Fibroblast of mammary gland (primary cell): ENCODE measurements at regions not wholly inside any gene's neighbourhood (a gene's known extent, or its start where the extent isn't known, plus 50 kb on each side); places are given as distances from the start of the nearest gene placed in this dataset.
A peak's percentile ranks its signal among the peaks of the same experiment; 100 is the strongest.
"Not testable (repeated sequence)": the region's sequence is repeated elsewhere in the genome, so short reads cannot be mapped to it uniquely, and the experiment has no call there.

Experiments used
- DNase-seq: peaks from one replicate; pipeline ENCODE4 v3.0.0-alpha.2; 2010; ENCODE audit warnings: low read depth
- H3K4me3 ChIP-seq: 2 replicates; pipeline ENCODE4 v1.5.1; 2011; ENCODE audit warnings: low read depth, mild to moderate bottlenecking, low read length, moderate library complexity; ENCODE audit not compliant: control insufficient read depth
- TF ChIP-seq, protein P1 (sequence below): conservative IDR thresholded peaks from 2 replicates; pipeline ENCODE4 v1.5.1; 2011; ENCODE audit warnings: low read depth, low read length, inconsistent platforms; ENCODE audit not compliant: control insufficient read depth, insufficient read depth

DNA sequence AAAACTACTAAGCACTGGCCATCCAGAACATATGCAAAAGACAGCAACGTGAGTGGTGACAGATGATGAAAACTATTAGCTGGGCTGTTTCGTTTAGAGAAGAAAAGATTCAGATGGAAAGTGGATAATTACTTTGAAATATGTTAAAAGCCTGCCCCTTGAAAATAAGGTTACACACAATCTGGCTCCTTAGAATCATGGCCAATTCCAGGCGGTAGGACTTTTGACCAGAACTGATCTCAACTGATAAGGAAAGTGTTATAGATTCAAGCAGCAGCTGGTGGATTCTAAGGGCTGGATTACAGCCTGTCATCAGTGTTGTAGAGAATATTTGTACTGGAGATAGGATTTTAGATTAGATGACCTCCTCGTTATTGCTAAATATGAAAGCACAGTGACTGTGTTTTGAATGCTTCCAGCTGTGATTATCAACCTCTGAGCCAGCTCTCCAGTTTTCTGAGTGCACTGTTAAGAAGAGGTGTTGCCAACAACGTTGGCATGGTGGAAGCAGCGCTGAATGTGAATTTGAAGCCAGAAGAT is 75.1 kb downstream of the KBTBD2 start:
- not testable (repeated sequence) for DNase-seq, H3K4me3 ChIP-seq

- not testable (repeated sequence) for DNase-seq, H3K4me3 ChIP-seq
These were observed 76.8 kb downstream of the KBTBD2 start for GRCh38 chr7:32814779-32815178.

GRCh38 chr7:32809871-32810270 is 81.7 kb downstream of the KBTBD2 start:
- DNase-seq = no peak
- TF ChIP-seq, protein P1, sequence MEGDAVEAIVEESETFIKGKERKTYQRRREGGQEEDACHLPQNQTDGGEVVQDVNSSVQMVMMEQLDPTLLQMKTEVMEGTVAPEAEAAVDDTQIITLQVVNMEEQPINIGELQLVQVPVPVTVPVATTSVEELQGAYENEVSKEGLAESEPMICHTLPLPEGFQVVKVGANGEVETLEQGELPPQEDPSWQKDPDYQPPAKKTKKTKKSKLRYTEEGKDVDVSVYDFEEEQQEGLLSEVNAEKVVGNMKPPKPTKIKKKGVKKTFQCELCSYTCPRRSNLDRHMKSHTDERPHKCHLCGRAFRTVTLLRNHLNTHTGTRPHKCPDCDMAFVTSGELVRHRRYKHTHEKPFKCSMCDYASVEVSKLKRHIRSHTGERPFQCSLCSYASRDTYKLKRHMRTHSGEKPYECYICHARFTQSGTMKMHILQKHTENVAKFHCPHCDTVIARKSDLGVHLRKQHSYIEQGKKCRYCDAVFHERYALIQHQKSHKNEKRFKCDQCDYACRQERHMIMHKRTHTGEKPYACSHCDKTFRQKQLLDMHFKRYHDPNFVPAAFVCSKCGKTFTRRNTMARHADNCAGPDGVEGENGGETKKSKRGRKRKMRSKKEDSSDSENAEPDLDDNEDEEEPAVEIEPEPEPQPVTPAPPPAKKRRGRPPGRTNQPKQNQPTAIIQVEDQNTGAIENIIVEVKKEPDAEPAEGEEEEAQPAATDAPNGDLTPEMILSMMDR = no peak
- no peak overlapping the region for H3K4me3 ChIP-seq

DNA sequence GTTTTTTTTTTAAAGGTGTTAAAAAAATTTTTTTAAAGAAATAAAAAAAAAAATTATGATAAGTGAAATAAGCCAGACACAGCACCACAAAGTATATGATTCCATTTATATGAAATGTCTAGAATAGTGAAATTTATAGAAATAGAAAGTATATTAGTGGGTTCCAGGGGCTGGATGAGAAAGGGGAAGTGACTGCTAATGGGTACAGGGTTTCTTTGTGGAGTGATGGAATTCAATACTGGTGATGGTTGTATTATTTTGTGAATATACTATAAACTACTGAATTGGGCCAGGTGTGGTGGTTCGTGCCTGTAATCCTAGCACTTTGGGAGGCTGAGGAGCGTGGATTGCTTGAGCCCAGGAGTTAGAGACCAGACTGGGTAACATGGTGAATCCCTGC is 82.2 kb downstream of the KBTBD2 start:
- no peak for DNase-seq
- H3K4me3 ChIP-seq = no peak overlapping the region
- TF ChIP-seq, protein P1 = no peak

- no peak for DNase-seq
- no peak overlapping the region for H3K4me3 ChIP-seq
- TF ChIP-seq, protein P1 = no peak
These were observed 88.0 kb downstream of the KBTBD2 start for GRCh38 chr7:32803406-32804141.

DNA sequence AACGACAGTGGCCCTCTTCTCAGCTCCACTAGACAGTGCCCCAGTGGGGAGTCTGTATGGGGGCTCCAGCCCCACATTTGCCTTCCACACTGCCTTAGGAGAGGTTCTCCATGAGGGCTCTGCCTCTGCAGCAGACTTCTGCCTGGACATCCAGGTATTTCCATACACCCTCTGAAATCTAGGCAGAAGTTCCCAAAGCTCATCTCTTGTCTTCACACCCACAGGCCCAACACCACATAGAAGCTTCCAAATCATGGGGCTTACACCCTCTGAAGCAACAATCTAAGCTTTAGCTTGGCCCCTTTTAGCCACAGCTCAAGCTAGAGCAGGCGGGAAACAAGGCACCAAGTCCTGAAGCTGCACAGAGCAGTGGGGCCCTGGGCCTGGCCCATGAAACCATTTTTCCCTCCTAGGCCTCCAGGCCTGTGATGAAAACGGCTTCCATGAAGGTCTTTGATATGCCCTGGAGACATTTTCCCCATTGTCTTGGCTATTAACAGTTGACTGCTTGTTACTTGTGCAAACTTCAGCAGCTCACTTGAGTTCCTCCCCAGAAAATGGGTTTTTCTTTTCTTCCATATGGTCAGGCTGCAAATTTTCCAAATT is 89.2 kb downstream of the KBTBD2 start:
- no peak for DNase-seq
- TF ChIP-seq, protein P1 = no peak
- H3K4me3 ChIP-seq = no peak overlapping the region

DNA sequence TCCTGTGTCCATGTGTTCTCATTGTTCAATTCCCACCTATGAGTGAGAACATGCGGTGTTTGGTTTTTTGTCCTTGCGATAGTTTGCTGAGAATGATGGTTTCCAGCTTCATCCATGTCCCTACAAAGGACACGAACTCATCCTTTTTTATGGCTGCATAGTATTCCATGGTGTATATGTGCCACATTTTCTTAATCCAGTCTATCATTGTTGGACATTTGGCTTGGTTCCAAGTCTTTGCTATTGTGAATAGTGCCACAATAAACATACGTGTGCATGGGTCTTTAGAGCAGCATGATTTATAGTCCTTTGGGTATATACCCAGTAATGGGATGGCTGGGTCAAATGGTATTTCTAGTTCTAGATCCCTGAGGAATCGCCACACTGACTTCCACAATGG is 98.5 kb downstream of the KBTBD2 start:
- not testable (repeated sequence) for H3K4me3 ChIP-seq, DNase-seq

DNA sequence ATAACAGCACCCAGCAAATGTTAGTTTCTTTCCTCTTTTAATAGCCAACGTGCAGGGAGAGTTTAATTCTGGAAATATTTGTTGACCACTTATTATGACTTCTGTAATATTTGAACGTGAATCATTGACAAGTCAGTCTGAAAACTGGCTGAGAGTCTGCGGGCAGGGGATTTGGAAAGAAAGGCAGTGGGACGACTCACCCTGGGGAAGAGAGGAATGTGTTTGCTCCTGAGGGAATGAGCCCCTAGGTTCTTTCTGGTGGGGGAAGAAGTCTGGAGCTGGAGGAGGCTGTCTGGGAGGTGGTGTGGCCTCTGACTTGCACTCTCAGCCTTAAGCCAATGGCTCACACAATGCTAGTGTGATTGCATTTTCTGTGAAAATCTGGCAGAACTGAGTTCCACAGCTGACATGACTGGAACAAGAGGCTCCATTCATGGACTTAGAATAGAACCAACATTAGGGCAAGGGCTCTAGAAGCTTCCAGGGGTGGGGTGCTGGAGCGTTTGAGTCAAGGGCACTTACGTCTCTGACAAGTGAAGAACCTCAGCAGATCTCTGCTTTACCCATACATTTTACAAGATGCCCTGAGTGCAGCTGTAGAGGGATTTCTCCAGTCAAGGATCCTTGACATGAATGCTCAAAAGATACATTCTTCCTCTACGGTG is 100.7 kb downstream of the KBTBD2 start:
- DNase-seq = peak; percentile 86
- not testable (repeated sequence) for H3K4me3 ChIP-seq

- not testable (repeated sequence) for DNase-seq, H3K4me3 ChIP-seq
These were observed 102.3 kb downstream of the KBTBD2 start for GRCh38 chr7:32789266-32789665.

- DNase-seq, H3K4me3 ChIP-seq: not testable (repeated sequence)
These were observed 103.4 kb downstream of the KBTBD2 start for GRCh38 chr7:32788174-32788573.

DNA sequence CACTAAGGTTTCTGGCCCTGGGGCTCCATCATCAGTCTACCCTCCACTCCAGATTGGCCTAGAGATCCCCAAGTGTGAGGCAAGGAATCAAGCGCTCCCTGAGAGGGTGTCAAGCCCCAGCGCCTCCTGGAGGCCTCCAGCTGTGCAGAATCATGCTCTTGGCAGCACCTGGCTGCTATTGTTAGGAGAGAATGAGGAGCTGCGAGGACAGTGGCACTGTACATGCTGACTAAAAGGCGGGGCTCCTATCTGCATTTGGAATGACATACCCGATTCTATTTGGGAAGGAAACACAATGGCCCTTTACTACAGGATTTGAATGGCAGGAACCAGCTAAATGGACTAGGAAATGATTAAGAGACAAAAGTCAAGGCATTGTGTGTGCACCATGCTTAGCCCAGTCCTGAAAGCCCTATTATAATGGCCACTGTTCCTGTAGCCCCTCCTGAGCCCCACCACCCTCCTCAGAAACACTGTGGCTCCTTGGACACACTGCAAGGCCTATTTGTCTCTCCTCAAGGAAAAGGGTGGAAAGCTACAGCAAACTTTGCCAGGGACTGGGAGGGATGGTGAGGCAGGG is 106.1 kb downstream of the KBTBD2 start:
- DNase-seq, H3K4me3 ChIP-seq: not testable (repeated sequence)

DNA sequence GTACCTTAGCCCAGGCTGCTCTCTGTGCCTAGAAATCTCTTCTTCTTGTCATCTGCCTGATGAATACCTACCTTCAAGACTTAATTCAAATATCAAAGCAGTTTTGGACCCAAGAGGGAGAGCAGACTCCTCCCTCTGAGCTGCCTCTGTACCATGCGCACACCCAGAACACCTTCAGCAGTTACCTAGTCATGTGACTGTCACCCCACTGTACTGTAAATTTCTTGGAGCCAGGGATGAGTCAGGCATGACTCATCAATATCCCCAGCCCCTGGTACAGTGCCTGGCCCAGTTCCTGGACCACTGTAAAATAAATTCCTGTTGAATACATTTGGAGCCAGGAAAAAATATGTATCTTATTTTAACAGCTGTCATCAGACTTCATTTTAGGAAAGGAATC is 111.7 kb downstream of the KBTBD2 start:
- not testable (repeated sequence) for DNase-seq, H3K4me3 ChIP-seq
